CD4-positive, alpha-beta T cell treated with Interleukin-6 at 100 ng/mL for 8 hours (primary cell): ENCODE measurements at regions not wholly inside any gene's neighbourhood (a gene's known extent, or its start where the extent isn't known, plus 50 kb on each side); places are given as distances from the start of the nearest gene placed in this dataset.

ENCODE experiments used
- DNase-seq: peaks from one replicate; pipeline ENCODE4 v3.0.0-alpha.2; 2020; ENCODE audit warnings: mixed read lengths, low spot score

- no peak for DNase-seq
Observed at GRCh38 chr2:121028577-121028976, 256.4 kb downstream of the TFCP2L1 start.

- DNase-seq, result no peak
Observed at GRCh38 chr2:121030523-121030922, 254.5 kb downstream of the TFCP2L1 start.

GRCh38 chr2:121031568-121032340 lies 253.2 kb downstream of the TFCP2L1 start:
- DNase-seq, result no peak

GRCh38 chr2:121033461-121033996 lies 251.5 kb downstream of the TFCP2L1 start:
- DNase-seq, result no peak

- DNase-seq, result no peak
Observed at GRCh38 chr2:121034551-121034950, 250.5 kb downstream of the TFCP2L1 start.

GRCh38 chr2:121036226-121036692 lies 248.7 kb downstream of the TFCP2L1 start:
- no peak for DNase-seq

- no peak for DNase-seq
Observed at GRCh38 chr2:121037480-121037879, 247.5 kb downstream of the TFCP2L1 start.

GRCh38 chr2:121038031-121038430 lies 247.0 kb downstream of the TFCP2L1 start:
- DNase-seq, result no peak

- no peak for DNase-seq
Observed at GRCh38 chr2:121038431-121038830, 246.6 kb downstream of the TFCP2L1 start.

GRCh38 chr2:121038891-121039616 lies 245.9 kb downstream of the TFCP2L1 start:
- no peak for DNase-seq

GRCh38 chr2:121039679-121040078 lies 245.3 kb downstream of the TFCP2L1 start:
- no peak for DNase-seq

- DNase-seq, result no peak
Observed at GRCh38 chr2:121041516-121041915, 243.5 kb downstream of the TFCP2L1 start.

- no peak for DNase-seq
Observed at GRCh38 chr2:121043061-121043826, 241.8 kb downstream of the TFCP2L1 start.

- DNase-seq, result no peak
Observed at GRCh38 chr2:121043827-121044222, 241.2 kb downstream of the TFCP2L1 start.

- no peak for DNase-seq
Observed at GRCh38 chr2:121044412-121044811, 240.6 kb downstream of the TFCP2L1 start.

GRCh38 chr2:121045245-121045644 lies 239.8 kb downstream of the TFCP2L1 start:
- DNase-seq, result no peak

- no peak for DNase-seq
Observed at GRCh38 chr2:121046335-121046734, 238.7 kb downstream of the TFCP2L1 start.

GRCh38 chr2:121047383-121047782 lies 237.6 kb downstream of the TFCP2L1 start:
- no peak for DNase-seq

- DNase-seq, result no peak
Observed at GRCh38 chr2:121049131-121049530, 235.9 kb downstream of the TFCP2L1 start.

- no peak for DNase-seq
Observed at GRCh38 chr2:121049950-121050585, 234.9 kb downstream of the TFCP2L1 start.

- DNase-seq, result no peak
Observed at GRCh38 chr2:121051311-121051710, 233.7 kb downstream of the TFCP2L1 start.

GRCh38 chr2:121052023-121052422 lies 233.0 kb downstream of the TFCP2L1 start:
- DNase-seq, result no peak
